ENCODE measurements at regions not wholly inside any gene's neighbourhood (a gene's known extent, or its start where the extent isn't known, plus 50 kb on each side); places are given as distances from the start of the nearest gene placed in this dataset.

DNA sequence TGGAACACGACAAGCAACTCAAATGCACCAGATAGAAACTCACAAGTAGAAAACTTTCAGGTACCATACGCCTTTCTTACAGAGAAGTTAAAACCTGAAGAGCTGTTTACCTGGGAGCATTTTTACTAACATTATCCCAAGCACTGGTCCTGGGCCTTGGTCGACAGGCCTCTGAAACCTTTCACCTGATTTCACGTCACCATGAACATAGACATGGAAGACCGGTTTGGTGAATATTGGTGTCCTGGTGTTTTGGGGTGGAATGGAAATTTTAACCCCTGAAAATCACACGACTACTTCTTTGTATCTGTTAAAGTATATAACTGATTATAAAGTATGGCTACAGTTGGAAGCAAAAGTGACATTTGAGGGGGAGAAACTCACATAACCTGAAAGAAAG is 176.6 kb upstream of the ARGLU1 start:
- no peak for DNase-seq

DNA sequence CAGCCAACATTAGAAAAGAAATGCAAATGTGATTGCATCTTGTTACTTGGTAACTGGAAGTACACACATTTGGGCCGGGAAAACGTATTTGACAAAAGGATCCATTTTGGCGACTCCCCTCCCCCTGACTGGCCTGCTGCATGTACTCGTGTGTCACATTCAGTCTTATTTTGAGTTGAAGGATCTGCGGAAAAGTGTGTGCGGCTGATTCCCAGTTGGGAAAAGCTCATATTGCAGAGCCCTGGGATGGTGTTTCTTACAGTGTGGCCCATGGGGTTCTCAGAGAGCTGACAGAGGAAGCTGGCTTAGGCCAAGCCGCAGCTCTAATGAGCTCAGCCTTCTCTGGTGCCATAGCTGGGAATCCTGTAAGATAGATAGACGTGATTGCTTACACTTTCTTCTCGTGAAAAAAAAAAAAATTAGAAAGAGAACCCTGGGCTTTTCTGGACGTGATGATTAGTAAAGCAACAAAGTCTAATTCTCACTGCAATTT is 170.3 kb upstream of the ARGLU1 start:
- DNase-seq, result no peak

DNA sequence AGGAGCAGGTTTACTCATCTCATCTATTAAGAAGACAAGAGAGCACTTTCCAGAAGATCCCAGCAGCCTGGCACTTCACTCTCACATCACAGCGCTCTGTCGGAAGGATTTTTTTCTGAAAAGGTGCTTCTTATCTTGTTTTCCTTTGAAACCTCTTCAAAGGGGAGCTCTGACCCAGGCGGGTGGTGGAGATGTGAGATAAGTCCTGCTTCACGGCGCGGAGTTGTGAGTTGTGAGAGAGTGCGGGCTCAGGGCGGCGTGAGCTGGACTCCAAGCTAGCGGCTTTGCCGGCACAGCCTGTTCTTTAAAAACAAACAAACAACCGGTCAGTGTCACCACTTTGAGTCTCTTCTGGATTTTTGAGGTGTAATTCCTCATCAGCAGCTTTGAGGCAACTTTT is 169.0 kb upstream of the ARGLU1 start:
- DNase-seq, result no peak

GRCh38 chr13:106734198-106734597 is 166.3 kb upstream of the ARGLU1 start:
- no peak for DNase-seq

DNA sequence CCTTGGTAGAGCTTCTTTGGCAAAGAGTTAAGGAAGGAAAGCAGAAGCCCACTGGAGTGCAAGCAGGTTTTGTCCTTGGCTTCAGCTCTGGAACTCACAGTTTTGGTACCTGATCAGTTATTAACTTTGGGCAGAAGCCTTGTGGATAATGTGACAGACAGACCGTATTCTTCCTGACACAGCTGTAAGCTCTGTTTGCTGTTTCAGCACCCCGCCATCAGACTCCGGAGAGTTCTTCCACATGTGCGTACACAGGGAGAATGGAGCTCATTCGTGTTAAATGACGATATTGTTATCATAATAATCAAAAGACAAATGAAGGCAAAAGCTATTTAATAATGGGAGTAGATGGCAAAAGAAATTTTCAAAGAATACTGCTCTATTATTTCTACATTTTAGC is 155.1 kb upstream of the ARGLU1 start:
- DNase-seq, result no peak

DNA sequence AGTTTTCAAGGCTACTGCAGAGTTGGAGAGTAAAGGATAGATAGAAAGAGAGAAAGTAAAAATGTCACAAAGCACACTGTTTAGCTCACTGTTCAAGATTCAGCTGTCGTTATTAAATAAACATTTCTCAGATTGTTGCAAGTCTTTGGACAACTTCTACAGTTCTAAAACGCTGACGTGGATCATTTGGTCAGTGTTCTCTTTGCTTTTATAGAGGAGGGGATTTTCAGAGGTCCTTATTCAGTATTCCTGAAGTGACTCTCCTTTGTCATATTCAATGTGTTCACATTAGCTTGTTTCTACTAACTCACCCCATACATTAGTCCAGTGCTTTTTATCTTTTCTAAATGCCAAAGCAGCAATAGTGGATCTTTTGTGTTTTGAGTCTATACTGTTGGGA is 154.7 kb upstream of the ARGLU1 start:
- DNase-seq, result no peak

- no peak for DNase-seq
Observed at GRCh38 chr13:106721599-106721998, 153.7 kb upstream of the ARGLU1 start.

GRCh38 chr13:106714271-106714982 is 146.5 kb upstream of the ARGLU1 start:
- no peak for DNase-seq

DNA sequence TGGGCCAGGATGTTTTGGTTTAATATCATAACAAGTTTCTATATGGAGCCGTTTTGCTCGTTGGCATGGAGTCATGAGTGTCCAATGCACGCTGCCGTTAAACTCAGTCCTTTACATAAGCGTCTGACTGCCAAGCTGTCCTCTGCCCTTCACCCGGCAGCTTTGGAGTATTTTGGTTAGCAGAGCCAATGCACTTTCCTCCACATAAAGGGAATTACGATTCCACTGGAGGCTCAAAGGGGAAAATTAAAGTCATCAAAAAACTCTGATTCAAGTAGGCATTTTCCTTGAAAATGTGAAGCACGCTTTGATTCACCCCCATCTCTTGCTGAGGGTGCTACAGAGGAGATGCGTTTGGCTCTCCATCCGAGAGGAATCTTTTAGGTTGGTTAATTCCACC is 144.4 kb upstream of the ARGLU1 start:
- DNase-seq, result no peak

DNA sequence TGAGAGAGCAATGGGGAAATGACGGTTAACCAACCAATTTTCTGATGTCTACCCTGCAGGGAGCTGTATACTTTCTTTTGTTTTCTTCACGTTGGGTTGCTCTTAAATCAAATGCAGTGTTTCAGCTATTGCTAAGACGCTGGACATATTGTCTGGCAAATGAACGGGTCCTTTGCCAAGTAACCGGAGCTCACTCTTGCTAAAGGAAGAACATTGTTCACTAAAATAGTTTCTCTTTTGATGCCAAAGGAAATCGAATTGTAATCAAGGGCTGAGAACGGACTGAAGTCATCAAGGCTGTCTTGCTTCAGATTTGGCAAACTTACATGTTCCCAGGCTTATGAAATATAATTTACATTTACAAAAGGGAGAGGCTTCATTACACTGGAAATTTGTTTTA is 142.3 kb upstream of the ARGLU1 start:
- DNase-seq, result no peak

DNA sequence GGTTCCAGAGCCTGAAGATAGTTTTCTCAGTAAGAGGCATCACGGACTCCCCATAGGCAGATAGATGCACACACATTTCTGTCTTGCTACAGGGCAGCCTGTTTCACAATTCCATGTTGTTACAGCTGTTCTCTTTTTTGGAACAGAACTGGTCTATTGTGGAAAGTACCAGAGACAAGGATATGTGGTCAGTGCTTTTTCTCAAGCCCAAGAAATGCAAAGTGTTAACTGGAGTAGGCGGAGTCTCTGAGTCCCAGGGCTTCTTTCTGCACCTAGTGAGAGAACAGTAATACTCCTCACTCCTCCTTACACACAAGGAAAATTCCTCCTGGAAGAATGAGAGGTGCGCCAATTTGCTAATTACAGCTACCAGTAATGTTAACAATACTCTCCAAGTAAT is 141.6 kb upstream of the ARGLU1 start:
- DNase-seq, result no peak

- DNase-seq, result no peak
Observed at GRCh38 chr13:106702505-106702904, 134.6 kb upstream of the ARGLU1 start.

- DNase-seq, result no peak
Observed at GRCh38 chr13:106701771-106702341, 133.9 kb upstream of the ARGLU1 start.

DNA sequence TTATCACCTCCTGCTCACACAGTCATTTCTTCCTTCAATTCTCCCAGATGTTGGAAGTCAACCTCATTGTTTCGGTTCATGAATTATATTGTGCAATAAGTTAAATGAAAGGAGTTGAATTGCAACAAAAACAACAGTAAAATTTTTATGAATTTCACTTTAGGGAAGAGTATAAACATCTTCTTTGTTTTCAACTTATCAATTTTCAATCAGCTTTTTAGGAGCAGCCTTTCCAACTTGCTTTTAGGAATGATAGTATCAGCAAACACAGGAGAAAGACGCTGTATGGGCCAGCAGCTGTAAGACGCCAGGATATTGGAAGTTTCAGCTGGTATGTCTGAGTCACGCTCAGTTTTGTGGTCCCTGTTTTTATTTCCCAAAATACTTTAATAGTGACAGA is 132.5 kb upstream of the ARGLU1 start:
- no peak for DNase-seq

DNA sequence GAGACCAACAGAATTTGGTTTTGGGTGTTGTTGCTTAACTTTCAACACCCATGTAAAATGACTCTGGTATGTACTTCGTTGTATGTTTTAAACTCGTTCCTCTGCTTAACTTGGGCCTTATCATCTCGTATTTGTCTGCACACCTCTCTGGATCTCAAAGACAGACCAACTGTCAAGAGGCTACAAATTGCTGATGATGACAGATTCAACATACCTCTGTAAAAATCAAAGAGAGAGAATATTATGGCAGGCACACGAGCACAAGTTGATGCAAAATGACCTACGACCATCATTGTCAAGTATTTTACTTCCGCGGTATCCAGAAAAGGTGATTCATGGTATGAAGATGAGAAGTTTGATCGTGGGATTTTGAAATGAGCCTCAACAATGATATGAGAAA is 132.1 kb upstream of the ARGLU1 start:
- no peak for DNase-seq

DNA sequence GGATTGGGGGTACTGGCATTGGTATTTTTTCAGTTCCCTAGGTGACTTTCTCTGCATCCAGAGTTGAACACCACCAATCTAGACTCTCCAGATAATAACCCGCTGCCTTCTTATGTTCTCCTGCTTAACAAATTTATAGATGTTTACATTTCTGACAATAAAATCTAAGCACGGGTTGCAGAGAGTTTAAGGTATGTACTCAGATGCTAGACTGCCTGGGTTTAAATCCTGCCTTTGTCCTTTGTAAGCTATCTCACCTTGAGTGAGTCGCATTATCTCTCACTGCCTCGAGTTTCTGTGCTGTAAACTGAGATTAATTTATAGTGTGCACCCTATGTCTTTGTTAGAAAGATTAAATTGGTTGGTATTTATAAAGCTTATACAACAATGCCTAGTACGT is 131.4 kb upstream of the ARGLU1 start:
- DNase-seq, result no peak

GRCh38 chr13:106696719-106697118 is 128.8 kb upstream of the ARGLU1 start:
- DNase-seq, result no peak

GRCh38 chr13:106696140-106696539 is 128.2 kb upstream of the ARGLU1 start:
- DNase-seq, result no peak

DNA sequence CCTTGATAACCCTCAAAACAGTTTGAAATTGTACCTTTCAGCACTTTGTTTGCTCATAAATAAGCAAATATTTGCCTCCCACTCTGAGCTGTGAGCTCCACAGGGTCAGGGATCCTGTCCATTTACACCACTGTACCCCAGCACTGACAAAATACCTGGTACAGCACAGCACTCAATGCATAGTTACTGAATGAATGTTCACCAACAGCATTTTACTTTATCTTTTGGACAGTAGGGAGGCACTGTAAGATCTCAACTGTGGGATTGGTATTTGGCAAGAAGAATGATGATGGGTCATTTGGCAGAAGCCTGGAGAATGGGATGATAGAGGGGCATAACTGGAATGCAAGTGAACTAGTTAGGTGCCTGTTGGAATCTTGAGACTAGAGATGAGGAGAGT is 127.2 kb upstream of the ARGLU1 start:
- DNase-seq, result no peak

DNA sequence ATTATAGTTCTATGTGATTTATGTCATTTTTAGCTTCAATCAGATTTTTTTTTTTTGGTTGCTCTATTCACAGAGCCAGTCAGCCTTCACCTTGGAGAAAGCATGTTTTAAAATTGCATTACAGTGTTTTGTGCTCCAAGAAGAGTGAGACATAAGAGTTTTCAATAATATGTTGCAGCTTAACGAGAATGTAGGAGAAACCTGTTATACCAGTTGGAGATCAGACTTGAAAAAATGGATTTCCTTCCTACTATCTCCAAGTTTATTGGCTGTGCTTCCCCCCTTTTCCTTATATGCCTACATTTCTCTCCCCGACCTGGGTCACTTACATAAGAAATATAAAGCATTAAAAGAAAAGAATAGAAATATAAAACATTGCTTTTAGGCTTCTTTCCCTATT is 123.9 kb upstream of the ARGLU1 start:
- DNase-seq, result no peak

GRCh38 chr13:106691341-106691740 is 123.4 kb upstream of the ARGLU1 start:
- no peak for DNase-seq

DNA sequence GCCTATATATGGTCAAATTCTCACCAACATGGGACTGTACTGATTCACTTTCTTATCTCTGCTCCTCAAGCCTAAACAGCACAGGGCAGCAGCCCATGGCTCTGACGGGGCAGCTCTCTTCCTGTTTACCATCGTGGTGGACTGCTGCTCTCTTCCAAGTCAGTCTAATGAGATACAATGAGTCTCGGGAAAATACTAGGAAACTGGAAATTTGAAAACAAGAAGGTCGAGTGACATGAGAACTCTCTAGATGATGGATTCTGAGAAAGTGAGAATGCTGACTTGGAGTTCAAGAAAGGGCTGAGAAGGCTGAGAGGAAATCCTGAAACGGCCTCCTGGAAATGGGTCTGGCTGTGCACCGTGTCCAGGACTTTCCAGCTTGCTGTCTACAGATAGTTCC is 122.8 kb upstream of the ARGLU1 start:
- no peak for DNase-seq

GRCh38 chr13:106689906-106690305 is 122.0 kb upstream of the ARGLU1 start:
- DNase-seq, result no peak

GRCh38 chr13:106688940-106689339 is 121.0 kb upstream of the ARGLU1 start:
- no peak for DNase-seq

DNA sequence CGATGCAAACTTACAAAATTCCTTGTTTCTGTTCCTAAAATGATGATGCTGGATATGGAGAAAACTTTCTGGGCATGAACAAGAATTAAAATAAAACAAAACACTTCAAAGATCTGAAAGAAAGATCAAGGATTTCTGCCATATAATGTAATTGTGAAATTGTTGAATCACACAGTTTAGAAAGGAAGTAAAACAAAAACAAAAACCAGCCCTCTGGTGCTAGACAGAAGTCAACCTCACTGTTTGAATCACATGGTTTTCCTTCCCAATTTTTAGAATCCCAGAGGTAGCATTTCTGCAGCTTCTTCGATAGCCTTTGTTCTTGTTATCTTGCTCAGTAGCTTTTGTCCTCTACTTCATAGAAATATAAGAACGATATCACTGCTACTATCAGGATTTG is 118.2 kb upstream of the ARGLU1 start:
- DNase-seq, result no peak
